ENCODE measurements at regions not wholly inside any gene's neighbourhood (a gene's known extent, or its start where the extent isn't known, plus 50 kb on each side); places are given as distances from the start of the nearest gene placed in this dataset.

- no peak for TF ChIP-seq GATA2 (IDR thresholded peaks at IDR 0.05; ENCODE audit: low read depth, low read length)
- TF ChIP-seq GATA3 (IDR thresholded peaks at IDR 0.05; ENCODE audit: low read depth, low read length), result no peak
These were observed 384.3 kb downstream of the LRRIQ3 start for GRCh38 chr1:73813716-73814115.

- TF ChIP-seq GATA3 (IDR thresholded peaks at IDR 0.05; ENCODE audit: low read depth, low read length), result no peak
- no peak for TF ChIP-seq GATA2 (IDR thresholded peaks at IDR 0.05; ENCODE audit: low read depth, low read length)
These were observed 384.7 kb downstream of the LRRIQ3 start for GRCh38 chr1:73813236-73813635.

DNA sequence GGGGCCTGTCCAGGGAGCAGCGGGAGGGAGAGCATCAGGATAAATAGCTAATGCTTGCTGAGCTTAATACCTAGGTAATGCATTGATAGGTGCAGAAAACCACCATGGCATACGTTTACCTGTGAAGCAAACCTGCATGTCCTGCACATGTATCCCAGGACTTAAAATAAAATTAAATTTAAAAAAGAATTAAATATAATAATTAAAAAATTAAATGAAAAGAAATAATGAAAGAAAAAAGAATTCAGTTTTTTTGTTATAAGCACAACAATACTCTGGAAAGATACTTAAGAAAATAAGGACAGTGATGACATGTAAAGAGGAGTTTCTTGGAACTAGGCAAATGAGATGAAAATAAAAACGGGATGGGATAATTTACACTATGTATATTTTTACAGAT, 386.2 kb downstream of the LRRIQ3 start:
- no peak for TF ChIP-seq GATA3 (IDR thresholded peaks at IDR 0.05; ENCODE audit: low read depth, low read length)
- no peak for TF ChIP-seq GATA2 (IDR thresholded peaks at IDR 0.05; ENCODE audit: low read depth, low read length)

- no peak for TF ChIP-seq GATA3 (IDR thresholded peaks at IDR 0.05; ENCODE audit: low read depth, low read length)
- no peak for TF ChIP-seq GATA2 (IDR thresholded peaks at IDR 0.05; ENCODE audit: low read depth, low read length)
These were observed 393.0 kb downstream of the LRRIQ3 start for GRCh38 chr1:73804935-73805334.

GRCh38 chr1:73803380-73803779, 394.6 kb downstream of the LRRIQ3 start:
- no peak for TF ChIP-seq GATA3 (IDR thresholded peaks at IDR 0.05; ENCODE audit: low read depth, low read length)
- TF ChIP-seq GATA2 (IDR thresholded peaks at IDR 0.05; ENCODE audit: low read depth, low read length), result no peak

DNA sequence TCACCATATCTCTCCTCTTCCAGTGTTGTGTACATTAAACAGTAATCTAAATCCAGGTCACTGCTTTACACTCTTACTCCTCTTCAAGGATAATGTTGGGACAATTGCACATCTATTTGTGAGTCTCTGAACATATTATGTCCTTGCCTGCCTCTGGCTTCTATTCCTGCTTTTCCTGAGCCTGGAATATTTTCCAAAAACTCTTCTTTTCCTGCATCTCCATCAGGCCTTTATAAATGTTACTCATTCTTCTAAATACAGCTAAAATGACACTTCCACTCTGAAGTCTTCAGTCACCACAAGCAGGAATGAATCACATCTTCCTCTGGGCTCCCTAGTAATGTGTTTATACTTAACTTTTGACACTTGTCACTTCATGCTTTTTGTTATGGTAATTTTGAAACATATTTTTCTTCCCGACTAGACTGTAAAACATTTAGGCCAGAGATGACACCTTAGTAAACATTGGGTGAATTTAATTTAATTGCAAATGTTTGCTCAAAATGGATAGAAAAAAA, 396.0 kb downstream of the LRRIQ3 start:
- TF ChIP-seq GATA3 (IDR thresholded peaks at IDR 0.05; ENCODE audit: low read depth, low read length) (no peak), GATA2 (IDR thresholded peaks at IDR 0.05; ENCODE audit: low read depth, low read length) (no peak)

DNA sequence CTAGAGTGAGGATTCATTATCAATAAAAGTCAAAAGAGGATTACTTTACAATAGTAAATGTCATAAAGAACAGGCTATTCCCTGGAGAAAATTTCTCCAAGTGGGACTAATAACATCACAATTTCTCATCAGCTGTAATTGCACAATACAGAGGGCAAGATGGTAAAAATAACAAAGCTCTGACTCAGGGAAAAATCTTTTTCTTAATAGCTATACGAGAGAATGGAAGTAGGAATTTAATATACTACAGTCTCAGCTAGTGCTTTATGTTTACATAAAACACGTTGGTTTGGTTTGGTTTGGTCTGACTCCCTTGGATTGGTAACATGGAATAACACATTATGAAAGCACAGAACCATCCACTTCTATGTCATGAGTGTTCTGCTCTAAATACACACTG, 397.6 kb downstream of the LRRIQ3 start:
- TF ChIP-seq GATA2 (IDR thresholded peaks at IDR 0.05; ENCODE audit: low read depth, low read length) (no peak), GATA3 (IDR thresholded peaks at IDR 0.05; ENCODE audit: low read depth, low read length) (no peak)

DNA sequence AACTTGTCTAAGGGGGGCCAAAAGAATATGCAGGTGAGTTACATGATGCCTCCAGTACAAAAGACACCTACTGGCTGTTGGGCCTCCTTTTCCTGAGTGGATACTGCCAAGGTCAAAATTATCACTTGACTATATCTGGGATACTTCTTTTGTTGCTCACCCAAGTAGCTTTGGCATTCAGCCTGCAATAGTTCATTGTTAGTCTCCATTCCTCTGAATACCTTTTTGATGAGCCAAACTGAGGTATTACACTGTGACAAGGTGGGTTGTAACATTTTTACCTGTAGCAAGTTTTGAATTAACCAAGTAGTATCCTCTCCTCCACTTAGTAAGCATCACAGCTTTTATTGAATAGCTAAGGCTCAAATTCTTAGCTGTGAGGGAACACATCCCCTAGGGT, 408.0 kb downstream of the LRRIQ3 start:
- TF ChIP-seq GATA3 (IDR thresholded peaks at IDR 0.05; ENCODE audit: low read depth, low read length) (no peak), GATA2 (IDR thresholded peaks at IDR 0.05; ENCODE audit: low read depth, low read length) (no peak)

- TF ChIP-seq GATA3 (IDR thresholded peaks at IDR 0.05; ENCODE audit: low read depth, low read length), result no peak
- no peak for TF ChIP-seq GATA2 (IDR thresholded peaks at IDR 0.05; ENCODE audit: low read depth, low read length)
These were observed 413.9 kb downstream of the LRRIQ3 start for GRCh38 chr1:73784026-73784425.

GRCh38 chr1:73783352-73783751, 414.6 kb downstream of the LRRIQ3 start:
- TF ChIP-seq GATA3 (IDR thresholded peaks at IDR 0.05; ENCODE audit: low read depth, low read length) (no peak), GATA2 (IDR thresholded peaks at IDR 0.05; ENCODE audit: low read depth, low read length) (no peak)

DNA sequence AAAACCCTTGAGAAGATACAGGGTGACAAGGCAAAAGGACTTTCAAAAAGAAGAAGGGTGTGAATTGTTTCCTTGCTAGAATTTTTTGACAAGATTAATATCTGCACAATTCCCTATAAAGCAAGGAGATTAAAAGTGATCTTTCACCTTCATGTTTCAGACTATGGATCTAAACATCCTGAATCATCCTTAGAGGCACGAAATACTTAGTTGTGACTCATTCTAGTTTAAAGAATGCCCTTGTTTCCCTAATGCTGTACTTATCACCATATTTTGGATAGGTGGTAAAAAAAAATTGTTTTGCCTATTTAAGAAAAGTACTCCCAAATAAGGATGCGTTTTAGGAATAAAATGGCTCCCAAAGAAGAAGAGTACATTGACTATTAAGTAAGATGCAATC, 415.1 kb downstream of the LRRIQ3 start:
- TF ChIP-seq GATA3 (IDR thresholded peaks at IDR 0.05; ENCODE audit: low read depth, low read length) (no peak), GATA2 (IDR thresholded peaks at IDR 0.05; ENCODE audit: low read depth, low read length) (no peak)

GRCh38 chr1:73781251-73781650, 416.7 kb downstream of the LRRIQ3 start:
- no peak for TF ChIP-seq GATA3 (IDR thresholded peaks at IDR 0.05; ENCODE audit: low read depth, low read length)
- TF ChIP-seq GATA2 (IDR thresholded peaks at IDR 0.05; ENCODE audit: low read depth, low read length), result no peak

DNA sequence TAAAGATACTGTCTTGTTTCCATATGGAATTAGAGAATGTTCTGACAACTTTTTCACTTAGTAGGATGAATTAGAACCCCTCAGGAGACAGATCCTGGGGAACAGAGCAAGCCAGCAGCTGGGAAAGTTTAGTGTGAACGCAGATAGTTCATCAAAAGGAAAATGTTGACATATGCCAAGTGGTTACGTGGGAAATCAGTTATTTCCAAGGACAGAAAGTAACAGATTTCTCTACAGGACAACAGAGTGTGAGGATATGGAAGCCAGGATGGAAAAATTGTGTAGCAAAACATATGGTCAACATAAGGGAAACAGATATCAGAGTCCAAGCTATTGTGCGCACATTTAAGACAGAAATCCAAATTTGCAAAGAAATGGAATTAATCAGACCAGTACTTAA, 419.5 kb downstream of the LRRIQ3 start:
- TF ChIP-seq GATA2 (IDR thresholded peaks at IDR 0.05; ENCODE audit: low read depth, low read length) (no peak), GATA3 (IDR thresholded peaks at IDR 0.05; ENCODE audit: low read depth, low read length) (no peak)

DNA sequence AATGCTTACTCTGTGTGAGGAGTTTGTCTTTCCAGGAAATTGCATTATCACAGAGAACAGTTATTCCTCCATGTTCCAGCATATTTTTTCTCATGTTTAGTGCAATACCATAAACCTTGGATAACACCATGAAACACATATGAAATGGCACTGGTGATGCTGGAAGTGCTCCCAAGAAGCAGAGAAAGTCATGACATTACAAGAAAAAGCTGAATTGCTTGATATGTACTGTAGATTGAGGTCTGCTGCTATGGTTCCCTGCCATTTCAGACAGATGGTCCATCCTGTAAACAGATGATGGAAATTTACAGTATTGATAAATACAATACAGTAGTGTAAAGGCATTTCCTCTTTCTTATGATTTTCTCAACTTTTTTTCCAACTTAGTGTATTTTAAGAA, 422.1 kb downstream of the LRRIQ3 start:
- TF ChIP-seq GATA2 (IDR thresholded peaks at IDR 0.05; ENCODE audit: low read depth, low read length) (no peak), GATA3 (IDR thresholded peaks at IDR 0.05; ENCODE audit: low read depth, low read length) (no peak)

- TF ChIP-seq GATA3 (IDR thresholded peaks at IDR 0.05; ENCODE audit: low read depth, low read length), result no peak
- no peak for TF ChIP-seq GATA2 (IDR thresholded peaks at IDR 0.05; ENCODE audit: low read depth, low read length)
These were observed 425.0 kb downstream of the LRRIQ3 start for GRCh38 chr1:73772941-73773340.

GRCh38 chr1:73771396-73771795, 426.6 kb downstream of the LRRIQ3 start:
- TF ChIP-seq GATA2 (IDR thresholded peaks at IDR 0.05; ENCODE audit: low read depth, low read length), result no peak
- TF ChIP-seq GATA3 (IDR thresholded peaks at IDR 0.05; ENCODE audit: low read depth, low read length), result no peak

Data from SH-SY5Y (cell line).